BJ (cell line): ENCODE measurements at regions not wholly inside any gene's neighbourhood (a gene's known extent, or its start where the extent isn't known, plus 50 kb on each side); places are given as distances from the start of the nearest gene placed in this dataset.

Source experiments
- CTCF ChIA-PET: fragments of 350-600 bp; formaldehyde crosslinking; extraction: SDS; loops from one replicate; lab custom pipeline; 2021; ENCODE audit warnings: antibody characterized with exemption, inconsistent platforms; lab: Yijun Ruan, JAX
- POLR2A ChIA-PET: fragments of 300-600 bp; sonication (Branson Sonifier 250); formaldehyde crosslinking; extraction: SDS; loops from one replicate; lab custom pipeline; 2021; ENCODE audit warnings: antibody characterized with exemption; lab: Charles Lee
- DNase-seq: peaks from one replicate; pipeline ENCODE4 v3.0.0-alpha.2; 2011; ENCODE audit warnings: low read depth
- H3K27me3 ChIP-seq: 2 replicates; pipeline ENCODE4 v1.6.0; 2011; ENCODE audit warnings: low read length; ENCODE audit not compliant: control insufficient read depth, insufficient read depth
- H3K36me3 ChIP-seq: 2 replicates; pipeline ENCODE4 v1.5.1; 2011; ENCODE audit warnings: low read length; ENCODE audit not compliant: control insufficient read depth, insufficient read depth
- H3K4me3 ChIP-seq: 2 replicates; pipeline ENCODE4 v1.5.1; 2011; ENCODE audit warnings: low read depth, mild to moderate bottlenecking, control low read depth, low read length
- TF ChIP-seq, protein P1 (sequence below): IDR thresholded peaks from 2 replicates; pipeline ENCODE4 v1.5.1; 2011; ENCODE audit warnings: low read depth, mild to moderate bottlenecking, control low read depth, inconsistent platforms, low read length, moderate library complexity; ENCODE audit not compliant: insufficient read depth

DNA sequence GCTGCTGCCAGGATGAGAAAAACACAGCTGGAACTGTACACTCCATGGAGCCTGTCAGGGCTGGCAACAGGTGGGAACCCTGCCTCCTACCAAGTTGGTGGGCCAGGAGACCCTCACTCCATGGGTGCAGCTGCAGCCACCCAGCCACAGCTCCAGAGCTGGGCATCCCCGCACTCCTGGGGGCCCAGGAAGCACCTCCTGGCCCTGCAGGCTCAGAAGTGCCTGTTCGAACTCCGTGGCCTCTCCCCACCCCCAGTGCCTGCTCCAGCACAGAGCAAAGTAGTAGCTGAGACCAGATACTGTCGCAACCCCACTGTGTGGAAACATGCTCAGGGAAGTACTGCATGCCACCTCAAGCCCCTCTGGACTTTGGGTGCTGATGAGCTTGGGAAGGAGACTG, 564.0 kb upstream of the ACO1 start:
- ChIA-PET POLR2A (no interaction called here), CTCF (interaction anchor here (0.6 kb wide), 1 partner anchor 388 kb away, joined by 3 read pairs; no protein-coding TSS in a partner anchor)
- Histone ChIP-seq H3K36me3 (no peaks in the 10 kb centered on the region), H3K27me3 (no peaks in the 10 kb centered on the region), H3K4me3 (no peak overlapping the region)
- DNase-seq = no peak
- TF ChIP-seq, protein P1, sequence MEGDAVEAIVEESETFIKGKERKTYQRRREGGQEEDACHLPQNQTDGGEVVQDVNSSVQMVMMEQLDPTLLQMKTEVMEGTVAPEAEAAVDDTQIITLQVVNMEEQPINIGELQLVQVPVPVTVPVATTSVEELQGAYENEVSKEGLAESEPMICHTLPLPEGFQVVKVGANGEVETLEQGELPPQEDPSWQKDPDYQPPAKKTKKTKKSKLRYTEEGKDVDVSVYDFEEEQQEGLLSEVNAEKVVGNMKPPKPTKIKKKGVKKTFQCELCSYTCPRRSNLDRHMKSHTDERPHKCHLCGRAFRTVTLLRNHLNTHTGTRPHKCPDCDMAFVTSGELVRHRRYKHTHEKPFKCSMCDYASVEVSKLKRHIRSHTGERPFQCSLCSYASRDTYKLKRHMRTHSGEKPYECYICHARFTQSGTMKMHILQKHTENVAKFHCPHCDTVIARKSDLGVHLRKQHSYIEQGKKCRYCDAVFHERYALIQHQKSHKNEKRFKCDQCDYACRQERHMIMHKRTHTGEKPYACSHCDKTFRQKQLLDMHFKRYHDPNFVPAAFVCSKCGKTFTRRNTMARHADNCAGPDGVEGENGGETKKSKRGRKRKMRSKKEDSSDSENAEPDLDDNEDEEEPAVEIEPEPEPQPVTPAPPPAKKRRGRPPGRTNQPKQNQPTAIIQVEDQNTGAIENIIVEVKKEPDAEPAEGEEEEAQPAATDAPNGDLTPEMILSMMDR = no peak

DNA sequence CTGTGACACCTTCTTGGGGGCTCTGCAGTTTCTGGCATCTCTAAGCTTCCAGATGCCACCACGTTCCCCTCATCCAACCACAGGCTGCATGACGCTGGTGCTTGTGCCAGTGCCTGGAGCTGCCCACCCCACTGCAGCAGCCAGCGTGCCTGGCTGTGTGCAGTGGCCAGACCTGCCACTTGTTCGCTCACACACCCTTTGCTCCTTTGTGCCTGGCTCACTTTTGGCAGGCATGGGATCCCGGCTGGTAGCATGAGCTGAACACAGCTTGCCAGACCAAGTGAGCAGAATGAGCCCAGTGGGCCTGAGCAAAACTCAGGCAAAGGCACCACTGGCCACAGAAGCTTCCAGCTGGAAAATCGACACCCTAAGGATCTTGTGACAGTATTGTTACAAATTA, 562.9 kb upstream of the ACO1 start:
- POLR2A ChIA-PET = no interaction called here

DNA sequence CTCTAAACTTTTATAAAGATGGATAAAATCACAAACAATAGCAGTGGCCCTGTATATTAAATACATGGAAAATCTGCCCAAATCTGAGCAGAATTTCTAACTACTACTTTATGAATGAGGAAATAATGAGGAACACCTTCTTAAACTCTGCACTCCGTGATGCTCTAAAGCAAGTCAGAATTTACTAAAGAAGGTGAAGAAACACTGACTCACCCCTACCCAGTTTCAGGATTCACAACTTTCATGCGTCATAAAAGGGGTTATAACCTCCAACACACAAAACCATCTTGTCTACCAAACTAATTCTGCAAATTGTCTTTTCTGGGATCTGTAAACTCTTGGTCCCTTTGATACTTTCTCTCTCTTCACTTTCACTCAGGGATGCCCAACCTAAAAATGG, 561.1 kb upstream of the ACO1 start:
- POLR2A ChIA-PET = no interaction called here
- no peak for DNase-seq
- no peak overlapping the region for H3K4me3 ChIP-seq
- CTCF ChIA-PET = no interaction called here
- no peaks in the 10 kb centered on the region for H3K27me3 ChIP-seq
- TF ChIP-seq, protein P1 = no peak
- no peaks in the 10 kb centered on the region for H3K36me3 ChIP-seq

More for the DNA sequence above, 562.9 kb upstream of the ACO1 start:
- no peaks in the 10 kb centered on the region for H3K27me3 ChIP-seq
- TF ChIP-seq, protein P1 = no peak
- no peak overlapping the region for H3K4me3 ChIP-seq
- DNase-seq = no peak
- CTCF ChIA-PET = no interaction called here
- no peaks in the 10 kb centered on the region for H3K36me3 ChIP-seq

DNA sequence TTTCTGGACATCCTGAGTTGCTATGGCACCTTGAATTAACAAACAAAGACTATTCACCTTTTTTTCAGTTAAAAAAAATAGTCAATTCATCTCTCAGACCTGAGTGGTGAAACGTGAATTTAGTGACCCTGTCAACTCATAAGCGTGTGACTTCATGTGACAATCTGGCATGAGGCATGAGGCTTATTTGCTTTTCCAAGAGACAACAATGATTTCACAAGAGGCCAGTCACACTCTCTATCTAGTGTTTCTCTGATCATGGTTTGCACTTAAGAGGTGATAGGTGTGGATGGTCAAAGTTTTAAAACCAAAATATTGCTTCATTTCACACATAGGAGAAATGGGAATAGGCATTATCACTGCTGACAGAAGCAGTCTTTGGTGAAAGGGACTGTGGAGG, 559.6 kb upstream of the ACO1 start:
- Histone ChIP-seq H3K36me3 (no peaks in the 10 kb centered on the region), H3K4me3 (no peak overlapping the region), H3K27me3 (no peaks in the 10 kb centered on the region)
- ChIA-PET CTCF (no interaction called here), POLR2A (no interaction called here)
- TF ChIP-seq, protein P1 = no peak
- no peak for DNase-seq

DNA sequence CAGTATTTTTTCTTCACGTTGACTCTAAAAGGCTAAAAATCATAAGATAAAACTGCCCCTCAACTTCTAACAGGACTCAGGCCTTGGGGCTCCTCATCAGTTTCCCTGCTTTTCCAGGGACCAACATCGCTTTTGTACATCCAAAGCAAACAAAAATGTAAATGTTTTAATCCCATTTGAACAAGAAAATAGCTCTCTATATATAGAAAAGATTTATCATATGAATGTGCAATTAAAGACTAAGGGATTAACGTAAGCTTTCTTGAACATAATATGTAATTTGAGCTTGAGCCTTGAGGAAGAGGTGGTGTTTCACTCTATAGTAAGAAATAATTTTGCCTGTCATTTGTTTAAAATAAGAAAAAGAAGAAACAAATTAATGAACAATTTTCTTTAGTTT, 547.2 kb upstream of the ACO1 start:
- ChIA-PET POLR2A (no interaction called here), CTCF (no interaction called here)
- DNase-seq = no peak
- no peak overlapping the region for H3K4me3 ChIP-seq
- no peaks in the 10 kb centered on the region for H3K36me3 ChIP-seq
- TF ChIP-seq, protein P1 = no peak
- no peaks in the 10 kb centered on the region for H3K27me3 ChIP-seq
